LHCN-M2 (cell line): ENCODE measurements at regions not wholly inside any gene's neighbourhood (a gene's known extent, or its start where the extent isn't known, plus 50 kb on each side); places are given as distances from the start of the nearest gene placed in this dataset.
A peak's percentile ranks its signal among the peaks of the same experiment; 100 is the strongest.
"Not testable (repeated sequence)": the region's sequence is repeated elsewhere in the genome, so short reads cannot be mapped to it uniquely, and the experiment has no call there.

Experiments used
- DNase-seq: peaks from one replicate; pipeline ENCODE4 v3.0.0-alpha.2; 2012; ENCODE audit warnings: low read depth

GRCh38 chrY:19055232-19056137 is 281.9 kb upstream of the HSFY2 start:
- peak; percentile 13 for DNase-seq

GRCh38 chrY:19053806-19054205 is 280.3 kb upstream of the HSFY2 start:
- DNase-seq = no peak

GRCh38 chrY:19051021-19051420 is 277.5 kb upstream of the HSFY2 start:
- DNase-seq = peak; percentile 6

- no peak for DNase-seq
These were observed 269.5 kb upstream of the HSFY2 start for GRCh38 chrY:19042984-19043442.

GRCh38 chrY:19042306-19042958 is 268.9 kb upstream of the HSFY2 start:
- no peak for DNase-seq

GRCh38 chrY:19026631-19027030 is 253.1 kb upstream of the HSFY2 start:
- DNase-seq = no peak

GRCh38 chrY:19023934-19024333 is 250.4 kb upstream of the HSFY2 start:
- no peak for DNase-seq

GRCh38 chrY:19020193-19020592 is 246.7 kb upstream of the HSFY2 start:
- no peak for DNase-seq

GRCh38 chrY:19016990-19017389 is 243.5 kb upstream of the HSFY2 start:
- DNase-seq = no peak

- DNase-seq = peak; percentile 3
These were observed 242.3 kb upstream of the HSFY2 start for GRCh38 chrY:19015854-19016253.

- no peak for DNase-seq
These were observed 241.7 kb upstream of the HSFY2 start for GRCh38 chrY:19015213-19015612.

- DNase-seq = no peak
These were observed 239.4 kb upstream of the HSFY2 start for GRCh38 chrY:19012985-19013384.

- DNase-seq = peak; percentile 10
These were observed 238.1 kb upstream of the HSFY2 start for GRCh38 chrY:19011605-19012090.

GRCh38 chrY:19006234-19006633 is 232.7 kb upstream of the HSFY2 start:
- no peak for DNase-seq

- DNase-seq = no peak
These were observed 232.0 kb upstream of the HSFY2 start for GRCh38 chrY:19005579-19005978.

GRCh38 chrY:18997635-18998240 is 224.2 kb upstream of the HSFY2 start:
- no peak for DNase-seq

- no peak for DNase-seq
These were observed 219.9 kb upstream of the HSFY2 start for GRCh38 chrY:18993480-18993879.

GRCh38 chrY:18992684-18993083 is 219.1 kb upstream of the HSFY2 start:
- DNase-seq = not testable (repeated sequence)

GRCh38 chrY:18989356-18989755 is 215.8 kb upstream of the HSFY2 start:
- no peak for DNase-seq

GRCh38 chrY:18966001-18966400 is 192.5 kb upstream of the HSFY2 start:
- DNase-seq = no peak

- DNase-seq = no peak
These were observed 185.3 kb upstream of the HSFY2 start for GRCh38 chrY:18958846-18959245.
